CD4-positive, alpha-beta T cell treated with Interleukin-17A for 4 hours (primary cell): ENCODE measurements at regions not wholly inside any gene's neighbourhood (a gene's known extent, or its start where the extent isn't known, plus 50 kb on each side); places are given as distances from the start of the nearest gene placed in this dataset.
"Not testable (repeated sequence)": the region's sequence is repeated elsewhere in the genome, so short reads cannot be mapped to it uniquely, and the experiment has no call there.

Experiments
- DNase-seq: peaks from one replicate; pipeline ENCODE4 v3.0.0-alpha.2; 2020; ENCODE audit warnings: mixed read lengths

DNA sequence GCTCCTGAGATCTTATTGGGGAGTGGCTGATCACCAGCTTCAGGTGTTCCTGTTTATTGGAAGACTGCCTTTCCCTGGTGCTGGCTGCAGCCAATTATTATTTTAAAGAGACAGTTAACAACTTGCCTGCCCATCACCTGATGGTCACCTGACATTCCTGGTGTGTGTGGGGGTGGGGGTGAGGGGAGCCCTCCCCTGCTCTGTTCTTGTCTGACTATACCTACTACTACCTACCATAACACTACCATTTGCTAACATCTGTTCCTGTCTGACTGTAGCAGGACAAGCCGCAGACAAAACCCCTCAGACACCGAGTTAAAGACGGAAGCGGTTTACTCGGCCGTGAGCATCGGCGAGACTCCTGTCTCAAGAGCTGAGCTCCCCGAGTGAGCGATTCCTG lies 54.9 kb upstream of the NBPF3 start:
- no peak for DNase-seq

DNA sequence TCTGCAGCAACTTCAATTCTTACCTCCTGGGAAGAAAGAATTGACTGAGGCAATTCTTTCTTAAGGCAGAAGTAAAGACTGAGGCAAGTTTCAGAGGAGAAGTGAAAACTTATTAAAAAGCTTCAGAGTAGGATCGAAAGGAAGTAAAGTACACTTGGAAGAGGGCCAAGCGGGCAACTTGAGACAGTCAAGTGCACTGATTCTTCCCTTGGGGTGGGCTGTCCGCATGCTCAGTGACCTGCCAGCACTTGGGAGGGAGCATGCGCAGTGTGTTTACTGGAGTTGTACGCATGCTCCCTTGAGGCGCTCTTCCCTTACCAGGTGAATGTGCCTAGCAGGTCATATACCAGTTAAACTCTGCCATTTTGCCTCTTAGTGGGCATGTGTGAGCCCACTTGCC lies 55.3 kb upstream of the NBPF3 start:
- DNase-seq: no peak

DNA sequence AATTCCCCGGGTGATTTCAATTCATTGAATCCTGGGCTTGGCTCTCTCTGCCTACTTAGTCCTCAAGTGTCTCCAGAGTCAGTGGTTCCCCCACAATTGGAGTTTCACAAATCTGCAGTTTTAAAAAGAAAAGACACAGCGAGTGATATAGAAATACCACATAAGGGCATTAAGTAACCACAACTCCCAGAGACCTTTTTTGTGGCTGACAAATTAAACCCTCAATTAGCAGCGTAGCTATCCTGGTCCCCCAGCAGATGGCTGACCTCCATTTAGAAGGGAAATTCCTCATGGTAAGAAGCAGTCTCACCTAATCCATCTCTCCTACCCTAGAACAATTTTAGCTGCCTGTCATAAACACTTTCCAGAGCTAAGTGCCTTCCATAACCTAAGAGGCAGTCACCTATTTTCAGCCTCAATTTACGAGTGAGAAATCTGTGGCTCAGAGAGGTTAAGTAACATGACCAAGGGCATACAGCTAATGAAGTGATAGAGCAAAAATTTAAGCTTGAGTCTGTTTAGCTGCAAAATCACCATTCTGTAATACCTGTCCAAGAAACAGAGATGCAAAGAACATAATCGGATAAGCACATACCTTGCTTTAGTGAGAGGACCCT lies 56.0 kb upstream of the NBPF3 start:
- DNase-seq: no peak

DNA sequence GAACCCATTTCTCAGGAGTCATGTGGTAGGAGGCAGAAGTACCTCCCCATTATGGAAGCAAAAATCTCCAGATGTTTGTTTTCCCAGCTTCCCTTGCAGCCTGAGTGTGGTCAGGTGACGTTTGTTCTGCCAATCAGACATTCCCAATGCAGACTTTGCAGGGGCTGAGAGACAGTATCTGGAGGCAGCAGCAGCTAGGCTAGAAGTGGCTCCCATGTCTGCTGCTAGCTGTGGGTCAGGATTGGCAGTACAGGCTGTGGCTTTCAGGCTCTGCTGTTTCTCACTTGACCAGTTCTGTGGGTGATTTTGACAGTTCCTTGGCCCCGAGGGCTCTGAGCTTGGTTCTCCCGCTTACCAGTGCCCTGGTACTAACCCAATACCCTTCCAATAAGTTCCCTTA lies 58.6 kb upstream of the NBPF3 start:
- no peak for DNase-seq

DNA sequence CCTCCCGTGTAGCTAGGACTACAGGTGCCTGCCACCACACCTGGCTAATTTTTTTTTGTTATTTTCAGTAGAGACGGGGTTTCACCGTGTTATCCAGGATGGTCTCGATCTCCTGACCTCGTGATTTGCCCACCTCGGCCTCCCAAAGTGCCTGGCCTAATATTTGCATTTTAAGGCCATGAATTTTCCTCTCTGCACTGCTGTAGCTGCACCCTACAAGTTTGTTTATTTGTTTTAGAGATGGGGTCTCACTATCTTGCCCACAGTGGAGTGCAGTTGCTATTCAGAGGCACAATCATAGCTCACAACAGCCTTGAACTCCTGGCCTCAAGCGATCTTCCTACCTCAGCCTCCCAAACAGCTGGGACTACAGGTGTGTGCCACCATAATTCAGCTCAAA lies 59.8 kb upstream of the NBPF3 start:
- DNase-seq: not testable (repeated sequence)

DNA sequence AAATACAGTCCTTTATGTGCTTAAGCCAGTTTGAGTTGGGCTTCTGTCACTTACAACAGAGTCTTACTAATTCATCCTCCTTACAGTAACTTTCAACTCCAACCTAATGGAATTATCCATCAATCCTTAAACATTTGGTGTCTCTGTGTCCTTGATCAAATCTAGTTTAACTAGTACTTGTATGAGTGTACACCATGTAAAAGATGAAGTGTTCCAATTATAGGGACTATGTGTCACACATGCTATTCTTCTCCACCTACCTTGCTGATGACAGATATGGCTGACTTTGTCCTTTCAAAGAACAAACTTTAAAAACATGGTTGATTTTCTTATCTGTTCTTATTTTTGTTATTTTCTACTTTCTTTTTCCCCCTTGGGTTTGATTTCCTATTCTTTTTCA lies 60.4 kb upstream of the NBPF3 start:
- no peak for DNase-seq

DNA sequence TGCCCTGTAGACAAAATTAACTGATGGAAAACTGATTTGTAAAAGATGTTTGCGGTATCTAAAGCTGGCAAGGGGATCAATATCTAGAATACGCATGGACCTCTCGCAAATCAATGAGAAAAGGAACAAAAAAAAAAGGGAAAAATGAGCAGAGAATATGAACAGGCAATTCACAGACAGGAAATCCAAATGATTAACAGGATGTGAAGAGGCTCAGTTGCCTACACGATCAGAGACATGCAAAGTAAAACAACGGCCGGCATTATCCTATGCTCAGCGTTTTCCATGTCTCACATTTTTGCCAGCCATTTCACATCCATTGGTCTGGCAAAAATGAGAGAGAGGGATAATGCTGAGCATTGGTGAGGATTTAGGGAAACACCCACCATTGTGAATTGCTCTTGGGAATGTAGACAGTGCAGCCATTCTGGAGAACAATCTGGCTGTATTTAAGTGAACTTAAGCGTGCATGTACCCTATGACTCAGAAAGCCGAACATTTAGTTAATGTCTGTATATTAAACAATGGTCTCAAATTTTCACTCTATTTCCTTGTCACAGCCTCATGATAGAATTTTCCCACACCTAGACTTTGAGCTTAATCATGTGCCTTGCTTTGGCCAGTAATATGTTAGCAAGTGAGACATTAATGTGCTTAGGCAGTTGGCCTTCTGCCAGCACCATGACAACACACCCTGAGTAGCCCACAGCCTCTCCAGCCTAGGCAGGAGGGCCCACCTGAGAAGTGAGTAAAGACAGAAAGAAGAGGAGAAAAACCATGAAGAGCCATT lies 61.0 kb upstream of the NBPF3 start:
- DNase-seq: no peak

DNA sequence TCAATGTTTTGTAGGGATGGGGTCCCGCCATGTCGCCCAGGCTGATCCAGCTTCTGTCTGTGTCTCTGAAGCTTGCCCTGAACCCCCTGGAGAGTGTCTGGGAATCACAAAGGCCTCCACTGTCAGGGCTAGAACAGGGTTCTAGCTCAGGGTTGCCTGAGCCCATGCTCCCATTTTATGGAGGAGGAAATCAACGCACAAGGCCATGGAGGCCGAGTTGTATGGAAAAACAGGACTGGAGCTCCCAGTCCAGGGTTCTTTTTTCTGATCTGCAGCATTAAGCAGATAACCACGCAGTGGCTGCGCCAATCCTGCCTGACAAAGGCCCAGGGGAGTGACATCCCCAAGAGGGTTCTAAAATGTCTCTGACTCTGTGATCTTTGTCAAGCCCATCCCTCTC lies 67.6 kb upstream of the NBPF3 start:
- no peak for DNase-seq

DNA sequence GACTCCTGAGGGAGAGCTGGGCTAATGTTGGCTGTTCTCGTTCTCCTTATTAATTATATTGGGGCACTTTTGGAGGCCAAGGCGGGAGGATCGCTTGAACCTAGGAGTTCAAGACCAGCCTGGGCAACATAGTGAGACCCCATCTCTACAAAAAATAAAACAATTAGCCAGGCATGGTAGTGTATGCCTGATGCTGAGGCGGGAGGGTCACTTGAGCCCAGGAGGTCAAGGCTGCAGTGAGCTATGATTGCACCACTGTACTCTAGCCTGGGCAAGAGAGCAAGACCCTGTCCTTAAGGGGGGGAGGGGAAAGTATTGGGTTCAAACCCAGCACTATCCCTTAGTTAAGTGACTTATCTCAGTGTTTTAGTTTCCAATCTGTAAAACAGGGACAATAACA lies 70.0 kb upstream of the NBPF3 start:
- no peak for DNase-seq

DNA sequence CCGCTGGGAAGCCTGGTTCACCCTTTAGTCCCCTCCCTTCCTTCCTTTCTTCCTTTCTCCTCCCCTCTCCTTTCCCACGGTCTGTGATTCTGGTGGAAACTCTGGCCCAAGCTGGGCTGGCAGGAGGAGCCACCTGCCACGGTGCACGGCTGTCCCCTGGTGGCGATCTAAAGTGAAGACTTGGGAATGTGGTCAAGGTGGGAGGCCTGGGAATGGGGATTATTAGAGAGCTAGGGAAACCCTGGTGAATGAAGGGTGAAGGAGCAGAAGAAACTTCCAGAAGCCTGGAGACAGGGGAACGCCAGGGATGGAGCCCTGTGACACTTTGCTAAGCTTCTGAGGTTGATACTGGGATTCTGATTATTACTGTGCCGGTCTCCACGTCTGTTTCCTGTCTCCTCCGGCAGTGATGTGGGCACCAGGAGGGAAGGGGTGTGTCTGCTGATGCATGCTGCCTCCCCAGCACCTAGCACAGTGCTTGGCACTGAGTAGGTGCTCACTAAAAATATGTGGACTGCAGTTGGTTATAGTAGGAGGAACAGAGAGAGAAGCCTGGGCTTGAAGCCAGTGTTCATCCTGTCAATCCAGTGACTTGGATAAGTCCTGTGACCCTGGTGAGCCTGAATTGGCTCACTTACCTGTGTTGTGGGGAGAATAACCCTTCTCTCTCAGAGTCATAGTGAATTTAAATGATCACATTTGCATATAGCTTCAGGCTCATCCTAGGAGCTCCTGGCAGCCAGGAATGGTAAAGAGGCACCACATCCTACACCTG lies 71.2 kb upstream of the NBPF3 start:
- DNase-seq: peak; percentile 82

DNA sequence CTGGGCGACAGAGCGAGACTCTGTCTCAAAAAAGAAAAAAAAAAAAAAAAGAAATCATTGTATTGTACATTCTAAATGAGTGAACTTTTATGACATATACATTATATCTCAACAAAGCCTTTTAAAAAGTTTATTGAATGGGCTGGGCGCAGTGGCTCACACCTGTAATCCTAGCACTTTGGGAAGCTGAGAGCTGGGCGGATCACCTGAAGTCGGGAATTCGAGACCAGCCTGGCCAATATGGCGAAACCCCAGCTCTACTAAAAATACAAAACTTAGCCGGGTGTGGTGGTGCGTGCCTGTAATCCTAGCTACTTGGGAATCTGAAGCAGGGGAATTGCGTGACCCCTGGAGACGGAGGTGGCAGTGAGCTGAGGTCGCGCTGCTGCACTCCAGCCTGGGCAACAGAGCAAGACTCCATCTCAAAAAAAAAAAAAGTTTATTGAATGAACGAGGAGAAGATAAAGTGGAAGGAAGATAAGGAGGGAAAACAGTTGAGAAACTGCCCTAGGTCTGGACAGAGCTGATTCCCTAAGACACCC lies 71.9 kb upstream of the NBPF3 start:
- not testable (repeated sequence) for DNase-seq

DNA sequence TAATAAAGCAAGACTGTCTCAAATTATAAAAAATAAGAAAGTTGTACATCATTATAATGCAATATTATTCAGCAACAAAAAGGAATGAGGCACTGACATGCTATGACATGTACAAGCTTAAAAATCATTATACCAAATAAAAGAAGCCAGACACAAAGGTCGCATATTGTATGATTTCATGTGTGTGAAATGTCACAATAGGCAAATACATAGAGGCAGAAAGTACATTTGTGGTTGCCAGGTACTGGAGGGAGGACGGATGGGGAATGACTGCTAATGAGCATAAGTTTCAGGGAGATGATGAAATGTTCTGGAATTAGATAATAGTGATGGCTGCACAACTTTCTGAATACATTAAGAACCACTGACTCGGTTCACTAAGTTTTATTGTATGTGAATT lies 73.6 kb upstream of the NBPF3 start:
- DNase-seq: no peak

DNA sequence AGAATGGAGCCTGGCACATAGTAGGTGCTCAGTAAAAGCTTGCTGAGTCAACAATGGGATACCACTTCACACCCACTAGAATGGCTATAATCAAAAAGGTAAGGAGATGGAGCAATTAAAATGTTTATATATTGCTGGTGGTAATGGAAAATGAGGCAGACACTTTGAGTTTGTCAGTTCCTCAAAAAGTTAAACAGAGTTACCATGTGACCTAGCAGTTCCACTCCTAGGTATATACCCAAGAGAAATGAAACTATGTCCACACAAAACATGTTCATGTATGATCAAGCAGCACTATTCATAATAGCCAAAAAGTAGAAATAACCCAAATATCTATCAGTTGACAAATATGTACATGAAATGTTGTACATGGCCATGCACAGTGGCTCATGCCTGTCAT lies 74.8 kb upstream of the ECE1 start:
- no peak for DNase-seq

DNA sequence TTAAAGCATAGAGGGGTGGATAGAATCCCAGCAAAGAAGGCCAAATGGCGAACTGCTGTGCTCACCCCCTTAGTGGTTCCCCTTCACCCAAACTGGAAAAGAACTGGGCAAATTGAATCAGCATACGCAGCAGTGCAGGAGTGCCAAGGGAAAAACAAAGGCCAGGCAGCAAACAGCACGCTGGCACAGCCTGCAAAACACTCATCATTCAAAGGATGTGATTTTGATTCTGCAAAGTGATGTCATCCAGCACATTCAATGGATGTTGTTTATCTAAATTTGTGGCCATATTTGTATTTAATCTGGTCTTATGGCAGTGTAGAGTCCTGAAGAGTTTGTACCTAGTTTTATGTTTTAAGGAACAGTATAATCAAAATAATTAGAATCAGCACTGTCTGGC lies 71.8 kb upstream of the ECE1 start:
- no peak for DNase-seq

DNA sequence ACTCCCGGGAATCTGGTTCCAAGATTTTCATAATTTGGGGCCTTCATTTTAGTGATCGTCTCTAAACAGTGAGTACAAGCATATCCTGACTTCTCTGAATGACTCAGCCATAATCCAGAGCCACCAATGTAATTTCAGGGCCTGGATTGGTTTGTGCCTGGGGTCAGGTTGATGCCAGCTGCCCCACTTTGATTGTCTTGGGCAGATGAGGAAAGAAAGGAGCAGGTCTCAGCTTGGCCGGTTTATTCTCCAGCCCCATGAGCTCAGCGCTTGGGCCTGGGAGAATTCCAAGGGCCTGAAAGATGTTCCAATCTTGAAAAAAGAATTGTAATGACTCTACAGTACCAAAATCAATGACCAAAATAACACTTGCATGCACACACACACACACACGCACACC lies 71.2 kb upstream of the ECE1 start:
- no peak for DNase-seq

DNA sequence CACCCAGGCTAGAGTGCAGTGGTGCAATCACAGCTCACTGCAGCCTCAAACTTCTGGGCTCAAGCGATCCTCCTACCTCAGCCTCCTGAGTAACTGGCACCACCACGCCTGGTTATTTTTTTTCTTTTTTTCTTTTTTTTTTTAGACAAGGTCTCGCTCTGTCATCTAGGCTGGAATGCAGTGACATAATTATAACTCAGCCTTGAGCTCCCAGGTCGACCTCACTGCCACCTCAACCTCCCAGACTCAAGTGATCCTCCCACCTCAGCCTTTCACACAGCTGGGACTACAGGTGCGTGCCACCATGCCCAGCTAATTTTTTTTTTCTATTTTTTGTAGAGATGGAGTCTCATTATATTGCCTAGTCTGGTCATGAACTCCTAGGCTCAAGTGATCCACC lies 66.9 kb upstream of the ECE1 start:
- DNase-seq: no peak

DNA sequence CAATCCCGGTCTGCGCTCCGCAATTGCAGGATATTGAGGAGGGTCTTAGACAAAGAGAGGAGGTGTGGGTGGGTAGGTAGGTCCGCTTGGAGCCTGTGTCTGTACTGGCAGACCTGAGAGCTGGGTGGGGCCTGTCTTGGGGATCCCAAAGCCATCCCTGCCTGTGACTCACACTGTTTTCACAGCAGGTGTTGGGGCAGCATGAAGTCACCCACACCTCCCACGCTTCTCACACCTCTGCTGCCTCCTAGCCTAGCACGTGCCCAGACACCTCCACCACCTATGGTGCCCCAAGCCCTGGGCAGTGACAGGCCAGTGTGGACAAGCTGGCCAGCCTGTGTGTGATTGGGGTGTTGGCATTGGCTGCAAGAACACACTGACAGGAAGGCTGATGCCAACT lies 65.7 kb upstream of the ECE1 start:
- peak; percentile 28 for DNase-seq

DNA sequence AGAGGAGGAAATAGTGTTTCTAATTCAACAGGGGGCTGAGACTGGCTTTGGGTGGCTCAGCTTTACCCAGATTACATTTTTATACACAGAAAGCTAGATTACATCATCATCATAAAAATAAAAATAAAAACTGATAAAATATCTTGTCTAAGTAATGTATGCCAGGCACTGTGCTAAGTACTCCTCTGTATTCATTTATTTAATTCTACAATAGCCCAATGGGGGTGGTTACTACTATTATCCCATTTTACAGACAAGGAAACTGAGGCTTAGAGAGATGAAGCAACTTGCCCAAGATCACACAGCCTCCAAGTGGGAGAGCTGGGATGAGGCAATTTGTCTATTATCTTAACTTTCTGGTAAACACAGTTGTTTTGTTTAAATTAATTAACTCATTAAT lies 62.3 kb upstream of the ECE1 start:
- DNase-seq: no peak

DNA sequence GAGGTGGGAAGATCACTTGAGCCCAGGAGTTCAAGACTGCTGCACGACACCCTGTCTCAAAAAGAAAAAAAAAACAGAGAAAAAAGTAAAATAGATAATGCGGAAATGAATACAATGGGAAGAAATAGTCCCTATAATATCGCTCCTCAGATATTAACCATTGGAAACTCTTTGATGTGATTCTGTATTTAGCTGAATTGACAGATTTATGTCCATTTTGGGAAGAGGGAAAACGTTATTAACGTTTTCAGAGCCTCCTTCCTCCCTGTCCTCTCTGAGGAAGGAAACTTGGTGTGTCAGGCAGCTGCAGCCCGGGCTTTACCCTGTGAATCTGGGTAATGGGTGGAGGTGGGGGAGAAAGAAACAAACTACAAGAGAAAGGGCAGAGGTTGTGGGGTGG lies 61.6 kb upstream of the ECE1 start:
- DNase-seq: no peak

DNA sequence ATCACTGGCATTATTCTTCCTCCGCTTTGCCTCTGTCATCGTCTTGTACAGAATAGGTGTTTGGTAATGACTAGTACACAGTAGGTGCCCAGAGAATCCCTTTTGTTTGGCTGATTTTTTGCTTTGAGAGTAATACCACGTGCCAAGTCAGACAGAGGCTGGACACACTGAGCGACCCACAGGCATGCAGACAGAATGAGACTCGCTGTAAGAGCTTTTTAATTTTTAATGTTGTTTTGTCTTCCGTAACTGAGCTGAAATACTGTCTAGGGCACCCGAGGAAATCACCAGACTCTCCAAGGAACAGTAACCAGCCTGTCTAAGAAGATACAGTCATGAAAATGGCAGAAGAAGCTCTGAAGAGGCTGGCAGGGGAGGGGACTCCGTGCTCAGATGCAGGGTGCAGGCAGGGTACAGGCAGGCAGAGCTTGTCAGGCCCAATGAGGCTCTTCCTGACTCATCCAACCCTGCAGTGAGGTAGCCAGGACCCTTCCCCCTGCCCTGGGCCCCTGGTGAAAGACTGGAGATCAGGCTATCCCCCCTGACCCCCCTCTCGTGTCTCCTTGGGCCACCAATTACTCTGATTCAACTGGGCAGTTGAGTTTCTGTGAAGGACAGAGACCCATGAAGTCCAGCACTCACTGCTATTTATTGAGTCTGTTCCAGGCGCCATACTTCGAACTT lies 60.1 kb upstream of the ECE1 start:
- no peak for DNase-seq

DNA sequence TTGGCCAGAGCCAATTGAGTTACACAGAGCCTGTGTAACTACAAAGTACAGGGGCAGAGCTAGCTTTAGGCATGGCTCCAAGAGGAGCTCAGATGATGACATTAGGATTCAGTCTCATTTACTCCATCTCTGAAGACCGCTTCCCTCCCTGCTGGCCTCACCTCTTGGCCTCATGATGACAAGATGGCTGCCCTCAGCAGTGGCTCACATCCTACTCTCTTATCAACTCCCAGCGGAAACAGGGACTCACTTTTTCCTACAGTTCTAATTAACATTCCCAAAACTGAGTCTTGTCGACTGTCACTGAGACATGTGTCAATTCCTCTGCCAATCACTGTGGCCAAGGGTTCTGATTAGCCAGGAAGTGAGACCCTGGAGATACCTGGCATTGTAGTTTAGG lies 59.4 kb upstream of the ECE1 start:
- no peak for DNase-seq

DNA sequence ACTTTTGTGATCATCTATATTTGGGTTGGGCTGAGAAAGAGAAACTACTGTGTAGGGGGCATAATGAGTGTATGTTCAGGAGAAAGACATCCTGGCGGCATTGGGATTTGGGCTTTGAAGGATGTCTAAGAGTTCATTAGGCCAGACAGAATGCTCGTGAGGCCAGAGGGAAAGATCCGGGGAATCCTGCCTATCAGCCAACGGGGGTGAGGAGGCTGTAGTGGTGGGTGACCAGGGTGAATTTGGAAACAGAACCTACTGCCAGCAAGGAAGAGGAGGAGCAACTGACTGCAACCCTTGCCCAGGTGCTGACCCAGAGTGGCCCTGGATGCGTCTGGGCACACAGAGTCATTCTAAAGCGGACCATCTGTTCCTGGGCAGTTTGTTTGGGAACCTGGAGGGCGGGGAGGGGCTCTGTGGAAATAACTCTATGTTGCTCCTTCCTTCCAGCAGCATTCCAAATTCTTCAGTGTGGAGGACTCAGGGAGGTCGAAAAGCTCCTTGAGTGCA lies 56.9 kb upstream of the ECE1 start:
- DNase-seq: no peak
